Ishikawa (cell line): ENCODE measurements at regions not wholly inside any gene's neighbourhood (a gene's known extent, or its start where the extent isn't known, plus 50 kb on each side); places are given as distances from the start of the nearest gene placed in this dataset.

Source experiments
- CEBPB ChIP-seq: IDR thresholded peaks from 2 replicates; pipeline ENCODE4 v1.6.1; 2012
- CREB1 ChIP-seq: IDR thresholded peaks from 2 replicates; pipeline ENCODE4 v1.6.1; 2012; ENCODE audit warnings: low read depth
- EGR1 ChIP-seq: IDR thresholded peaks from 2 replicates; pipeline ENCODE4 v1.6.1; 2012
- EP300 ChIP-seq: IDR thresholded peaks from 2 replicates; pipeline ENCODE4 v1.6.1; 2012; ENCODE audit warnings: borderline replicate concordance
- FOXM1 ChIP-seq: IDR thresholded peaks from 2 replicates; pipeline ENCODE4 v1.6.1; 2012; ENCODE audit warnings: low read depth, borderline replicate concordance
- MAX ChIP-seq: IDR thresholded peaks from 2 replicates; pipeline ENCODE4 v1.6.1; 2012
- NFIC ChIP-seq: IDR thresholded peaks from 2 replicates; pipeline ENCODE4 v1.6.1; 2012
- RAD21 ChIP-seq: IDR thresholded peaks from 2 replicates; pipeline ENCODE4 v1.6.1; 2012; ENCODE audit warnings: low read depth
- REST ChIP-seq: IDR thresholded peaks from 2 replicates; pipeline ENCODE4 v1.6.1; 2012; ENCODE audit warnings: low read depth, mild to moderate bottlenecking
- TAF1 ChIP-seq: IDR thresholded peaks from 2 replicates; pipeline ENCODE4 v1.6.1; 2012; ENCODE audit warnings: low read depth, mild to moderate bottlenecking
- TCF12 ChIP-seq: IDR thresholded peaks from 2 replicates; pipeline ENCODE4 v1.6.1; 2012; ENCODE audit warnings: low read depth
- TEAD4 ChIP-seq: IDR thresholded peaks from 2 replicates; pipeline ENCODE4 v1.6.1; 2012
- USF1 ChIP-seq: IDR thresholded peaks from 2 replicates; pipeline ENCODE4 v1.6.1; 2012
- YY1 ChIP-seq: IDR thresholded peaks from 2 replicates; pipeline ENCODE4 v1.6.1; 2012; ENCODE audit warnings: low read depth
- ZBTB7A ChIP-seq: IDR thresholded peaks from 2 replicates; pipeline ENCODE4 v1.6.1; 2012; ENCODE audit warnings: low read depth

GRCh38 chr6:105592329-105592728 is 189.4 kb upstream of the PREP start:
- TF ChIP-seq TCF12 (no peak; the same call in 1 of the 2 replicates), CREB1 (no peak), ZBTB7A (no peak), YY1 (no peak), EGR1 (no peak), CEBPB (no peak), FOXM1 (no peak), EP300 (peak; percentile 64; the same call in 1 of the 2 replicates), NFIC (peak; percentile 75), RAD21 (no peak), TEAD4 (peak; percentile 55; the same call in 1 of the 2 replicates), REST (no peak), MAX (no peak)

GRCh38 chr6:105591053-105591452 is 188.2 kb upstream of the PREP start:
- TF ChIP-seq TEAD4 (no peak), RAD21 (no peak), TCF12 (no peak), FOXM1 (no peak), ZBTB7A (no peak), MAX (no peak), REST (no peak), CREB1 (no peak), CEBPB (no peak), EP300 (no peak), NFIC (no peak), YY1 (no peak), EGR1 (no peak), TAF1 (no peak), USF1 (no peak)

- TF ChIP-seq EP300 (no peak), MAX (no peak), RAD21 (no peak), NFIC (no peak), REST (no peak), USF1 (no peak), YY1 (no peak), EGR1 (no peak), TAF1 (no peak), FOXM1 (no peak), CREB1 (no peak), ZBTB7A (no peak), CEBPB (no peak), TEAD4 (no peak)
These were observed 185.3 kb upstream of the PREP start for GRCh38 chr6:105588123-105588710.
